T-helper 1 cell treated with Interleukin-12 subunit alpha and Interleukin-12 subunit beta and Interleukin-4 antibody, amounts not matched to agents 30 μg/mL and 1 μg/mL, for 36 hours (primary cell): ENCODE measurements at regions not wholly inside any gene's neighbourhood (a gene's known extent, or its start where the extent isn't known, plus 50 kb on each side); places are given as distances from the start of the nearest gene placed in this dataset.

Source experiments
- H3K27ac Mint-ChIP-seq: one replicate; pipeline ENCODE4 v1.8.0; 2021; ENCODE audit warnings: mild to moderate bottlenecking, mixed read lengths
- H3K27me3 Mint-ChIP-seq: one replicate; pipeline ENCODE4 v1.8.0; 2021; ENCODE audit warnings: low read depth, mixed read lengths
- H3K36me3 Mint-ChIP-seq: one replicate; pipeline ENCODE4 v1.8.0; 2021; ENCODE audit warnings: low read depth, mixed read lengths
- H3K4me1 Mint-ChIP-seq: one replicate; pipeline ENCODE4 v1.8.0; 2021; ENCODE audit warnings: low read depth, mixed read lengths
- H3K4me3 Mint-ChIP-seq: one replicate; pipeline ENCODE4 v1.8.0; 2021; ENCODE audit warnings: mild to moderate bottlenecking, moderate library complexity, mixed read lengths
- H3K9me3 Mint-ChIP-seq: one replicate; pipeline ENCODE4 v1.8.0; 2021; ENCODE audit warnings: mixed read lengths

DNA sequence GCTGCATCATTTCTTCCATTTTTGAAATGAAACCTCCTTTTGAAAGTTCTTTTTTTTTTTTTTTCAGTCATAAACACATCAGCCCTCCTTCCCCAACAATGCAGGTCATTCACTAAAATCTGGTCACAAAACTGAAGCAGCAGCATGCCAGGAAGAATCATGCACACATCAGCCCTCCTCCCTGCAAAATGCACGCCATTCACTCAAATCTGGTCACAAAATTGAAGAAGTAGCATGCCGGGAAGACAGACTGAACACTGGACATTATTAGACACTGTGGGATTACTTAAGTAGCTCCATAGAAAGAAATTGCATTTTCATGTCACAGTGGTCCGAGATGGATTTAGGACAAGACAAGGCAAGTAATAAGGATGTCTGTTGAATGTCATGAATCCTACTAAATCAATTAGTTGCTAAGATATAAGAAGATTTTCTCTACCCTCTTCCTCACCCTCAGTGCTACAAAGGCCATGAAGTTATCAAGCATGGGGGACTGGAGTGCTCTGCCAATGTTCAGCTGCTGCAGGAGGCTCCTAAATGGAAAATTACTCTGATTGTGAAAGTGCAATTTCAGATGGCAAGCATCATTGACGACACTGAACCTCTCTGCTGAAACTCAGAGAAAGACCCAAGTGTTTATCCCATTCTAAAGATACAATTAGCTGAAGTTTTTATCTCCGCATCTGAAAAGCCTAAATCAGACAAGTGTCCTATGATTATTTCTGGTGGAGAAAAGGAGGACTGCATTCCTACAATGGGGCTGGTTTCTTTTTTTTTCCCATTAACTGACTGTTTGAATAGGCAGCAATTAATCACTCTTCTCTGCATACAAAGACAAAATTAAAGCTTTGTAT, 913.2 kb downstream of the DIAPH3 start:
- no peak overlapping the region for H3K27ac Mint-ChIP-seq
- no peaks in the 10 kb centered on the region for H3K4me1 Mint-ChIP-seq
- no peaks in the 10 kb centered on the region for H3K36me3 Mint-ChIP-seq
- H3K9me3 Mint-ChIP-seq: no peaks in the 10 kb centered on the region
- no peak overlapping the region for H3K4me3 Mint-ChIP-seq
- H3K27me3 Mint-ChIP-seq: no peaks in the 10 kb centered on the region

DNA sequence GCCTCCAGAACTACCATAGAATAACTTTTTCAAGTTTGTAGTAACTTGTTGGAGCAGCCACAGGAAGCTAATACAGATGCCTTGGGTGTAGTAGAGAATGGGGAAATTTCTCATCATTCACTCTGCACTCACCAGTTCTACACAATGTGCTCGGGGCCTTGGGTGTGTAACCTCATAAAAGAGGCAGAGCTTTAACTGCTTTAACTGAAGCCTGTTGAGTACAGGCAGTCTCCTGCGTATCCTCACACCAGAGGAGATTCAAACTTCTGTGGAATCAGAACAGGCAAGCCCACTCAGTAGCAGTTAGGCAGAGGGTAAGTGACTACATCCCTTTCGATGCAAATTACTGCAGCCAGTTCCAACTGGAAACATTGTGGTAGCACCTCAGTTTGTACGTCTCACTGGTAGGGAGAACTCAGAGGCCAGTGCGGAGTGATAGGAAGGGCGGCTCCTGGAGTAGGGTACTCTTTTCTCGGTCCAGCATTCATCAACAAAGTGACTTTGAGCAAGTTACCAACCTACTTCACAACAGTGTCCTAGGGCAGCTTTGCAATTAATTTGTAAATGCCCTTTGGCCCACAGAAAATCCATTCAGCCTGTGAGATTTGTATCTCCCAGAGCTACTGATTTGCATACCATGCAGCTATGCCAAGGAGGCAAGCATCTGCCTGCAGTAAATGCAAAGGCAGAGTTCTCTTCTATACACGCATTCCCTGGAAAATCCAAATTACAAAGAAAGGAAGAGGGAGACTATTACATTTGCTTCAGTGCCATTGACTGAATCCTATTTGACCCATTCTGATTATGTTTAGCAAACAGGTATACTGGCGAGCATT, 904.3 kb downstream of the DIAPH3 start:
- Mint-ChIP-seq H3K36me3 (no peaks in the 10 kb centered on the region), H3K27me3 (no peaks in the 10 kb centered on the region), H3K4me1 (no peaks in the 10 kb centered on the region), H3K27ac (no peak overlapping the region), H3K9me3 (no peaks in the 10 kb centered on the region), H3K4me3 (no peak overlapping the region)

DNA sequence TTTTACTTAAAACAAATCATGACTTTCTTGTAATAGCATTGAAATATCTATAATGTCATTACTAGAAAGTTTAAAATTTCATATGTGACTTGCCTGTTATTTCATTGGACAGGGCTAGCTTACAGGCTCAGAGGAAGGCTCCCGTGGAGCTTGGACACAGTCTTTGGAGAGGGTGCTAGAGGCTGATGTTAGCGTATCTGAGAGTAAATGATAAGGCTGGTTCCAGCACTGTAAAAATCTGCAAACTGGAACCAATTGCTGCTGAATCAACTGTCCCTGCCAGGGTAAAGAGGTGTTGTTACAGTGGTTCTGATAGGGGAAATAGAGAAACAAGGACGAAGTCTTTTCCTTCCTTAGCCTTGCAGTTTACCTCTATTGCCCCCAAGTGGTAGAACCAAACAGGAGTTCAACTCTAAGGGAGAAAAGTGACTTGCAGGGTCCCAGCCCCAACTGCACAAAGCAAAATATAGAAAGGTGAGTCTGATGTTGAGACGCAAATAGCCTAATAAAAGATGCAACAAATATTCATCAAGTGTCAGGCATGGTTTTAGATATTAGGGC, 901.7 kb downstream of the DIAPH3 start:
- Mint-ChIP-seq H3K27me3 (no peaks in the 10 kb centered on the region), H3K36me3 (no peaks in the 10 kb centered on the region), H3K4me1 (no peaks in the 10 kb centered on the region), H3K9me3 (no peaks in the 10 kb centered on the region), H3K4me3 (no peak overlapping the region), H3K27ac (no peak overlapping the region)

DNA sequence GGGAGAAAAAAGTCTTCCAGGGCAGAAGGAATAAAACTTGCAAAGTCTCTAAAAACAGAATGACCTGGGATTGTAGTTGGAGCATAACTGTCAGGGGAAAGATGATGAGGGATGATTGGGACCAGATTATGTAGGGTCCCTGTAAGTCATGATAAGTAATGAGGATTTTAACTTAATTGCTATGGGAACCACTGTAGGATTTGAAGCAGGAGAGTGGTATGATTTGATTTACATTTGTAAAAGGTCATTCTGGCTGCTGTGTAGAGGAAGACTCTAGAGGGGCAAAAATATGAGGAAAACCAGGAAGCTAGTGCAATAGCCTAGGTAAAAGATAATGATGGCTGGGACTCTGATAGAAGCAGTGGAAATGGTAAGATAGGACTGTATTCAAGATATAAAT, 900.2 kb downstream of the DIAPH3 start:
- H3K27me3 Mint-ChIP-seq: no peaks in the 10 kb centered on the region
- H3K4me3 Mint-ChIP-seq: no peak overlapping the region
- H3K27ac Mint-ChIP-seq: no peak overlapping the region
- no peaks in the 10 kb centered on the region for H3K4me1 Mint-ChIP-seq
- H3K9me3 Mint-ChIP-seq: no peaks in the 10 kb centered on the region
- no peaks in the 10 kb centered on the region for H3K36me3 Mint-ChIP-seq

DNA sequence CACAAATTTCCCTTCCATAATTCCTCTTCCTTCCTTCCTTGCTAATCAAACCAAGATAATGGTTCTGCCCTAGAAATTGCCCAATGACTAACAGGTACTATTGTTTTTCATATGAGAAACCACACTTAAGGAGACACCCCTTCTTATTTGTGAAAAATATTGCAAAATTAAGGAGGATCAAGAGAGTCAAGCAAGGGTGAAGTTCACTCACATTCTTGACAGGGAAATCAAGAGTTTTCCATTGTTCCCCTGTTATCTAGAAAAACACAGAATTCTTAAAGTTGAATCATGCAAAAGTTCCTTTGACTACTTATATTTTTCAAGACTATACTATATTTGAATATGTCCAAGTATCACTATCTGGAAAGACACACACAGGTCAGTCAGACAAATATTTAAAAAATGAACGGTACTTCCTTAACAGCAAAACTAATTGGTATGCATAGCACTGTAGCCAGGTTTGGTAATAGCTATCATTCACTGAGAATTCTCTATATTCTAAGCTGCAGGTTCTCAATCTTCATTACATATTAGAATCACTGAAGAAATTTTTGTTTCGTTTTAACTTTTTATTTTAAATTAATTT, 897.2 kb downstream of the DIAPH3 start:
- H3K4me3 Mint-ChIP-seq: no peak overlapping the region
- no peaks in the 10 kb centered on the region for H3K27me3 Mint-ChIP-seq
- H3K36me3 Mint-ChIP-seq: no peaks in the 10 kb centered on the region
- no peaks in the 10 kb centered on the region for H3K9me3 Mint-ChIP-seq
- no peak overlapping the region for H3K27ac Mint-ChIP-seq
- no peaks in the 10 kb centered on the region for H3K4me1 Mint-ChIP-seq

DNA sequence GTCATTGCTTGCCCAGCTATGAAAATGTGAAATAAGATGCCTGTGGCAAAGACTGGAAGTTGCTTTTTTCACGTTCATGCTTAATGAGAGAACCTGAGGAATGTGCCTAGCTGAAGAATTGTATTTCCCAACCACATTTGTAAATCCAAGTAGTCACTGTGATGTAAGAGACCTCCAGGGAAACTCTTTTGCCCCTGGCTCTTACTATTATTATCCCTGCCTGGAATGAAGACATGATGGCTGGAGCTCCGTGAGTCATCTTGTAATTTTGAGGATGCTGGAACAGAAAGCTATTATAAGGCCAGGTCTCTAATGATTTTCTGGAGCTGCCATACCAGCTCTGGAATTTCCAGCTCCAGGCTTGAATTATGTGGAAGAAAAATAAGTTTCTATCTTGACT, 894.3 kb downstream of the DIAPH3 start:
- no peaks in the 10 kb centered on the region for H3K9me3 Mint-ChIP-seq
- H3K4me3 Mint-ChIP-seq: no peak overlapping the region
- H3K4me1 Mint-ChIP-seq: no peaks in the 10 kb centered on the region
- no peak overlapping the region for H3K27ac Mint-ChIP-seq
- H3K36me3 Mint-ChIP-seq: no peaks in the 10 kb centered on the region
- H3K27me3 Mint-ChIP-seq: no peaks in the 10 kb centered on the region

DNA sequence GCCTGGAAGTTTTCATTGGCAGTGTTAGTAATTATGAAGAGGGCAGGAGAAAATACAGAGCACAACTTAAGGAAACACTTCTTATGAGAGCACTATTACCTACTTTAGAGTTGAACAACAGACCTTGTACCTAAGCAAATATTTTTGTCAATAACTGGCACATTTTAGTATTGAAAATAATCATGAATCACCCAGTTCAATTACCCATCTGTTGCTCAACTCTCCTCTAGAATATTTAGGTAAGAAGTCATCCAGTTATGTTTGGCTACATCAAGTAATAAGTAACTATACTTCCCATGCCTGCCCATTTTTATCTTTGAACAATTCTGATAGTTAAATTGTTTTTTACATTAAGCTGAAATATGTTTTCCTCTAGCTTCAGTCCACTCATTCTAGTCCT, 893.4 kb downstream of the DIAPH3 start:
- Mint-ChIP-seq H3K27ac (no peak overlapping the region), H3K36me3 (no peaks in the 10 kb centered on the region), H3K9me3 (no peaks in the 10 kb centered on the region), H3K4me1 (no peaks in the 10 kb centered on the region), H3K27me3 (no peaks in the 10 kb centered on the region), H3K4me3 (no peak overlapping the region)

DNA sequence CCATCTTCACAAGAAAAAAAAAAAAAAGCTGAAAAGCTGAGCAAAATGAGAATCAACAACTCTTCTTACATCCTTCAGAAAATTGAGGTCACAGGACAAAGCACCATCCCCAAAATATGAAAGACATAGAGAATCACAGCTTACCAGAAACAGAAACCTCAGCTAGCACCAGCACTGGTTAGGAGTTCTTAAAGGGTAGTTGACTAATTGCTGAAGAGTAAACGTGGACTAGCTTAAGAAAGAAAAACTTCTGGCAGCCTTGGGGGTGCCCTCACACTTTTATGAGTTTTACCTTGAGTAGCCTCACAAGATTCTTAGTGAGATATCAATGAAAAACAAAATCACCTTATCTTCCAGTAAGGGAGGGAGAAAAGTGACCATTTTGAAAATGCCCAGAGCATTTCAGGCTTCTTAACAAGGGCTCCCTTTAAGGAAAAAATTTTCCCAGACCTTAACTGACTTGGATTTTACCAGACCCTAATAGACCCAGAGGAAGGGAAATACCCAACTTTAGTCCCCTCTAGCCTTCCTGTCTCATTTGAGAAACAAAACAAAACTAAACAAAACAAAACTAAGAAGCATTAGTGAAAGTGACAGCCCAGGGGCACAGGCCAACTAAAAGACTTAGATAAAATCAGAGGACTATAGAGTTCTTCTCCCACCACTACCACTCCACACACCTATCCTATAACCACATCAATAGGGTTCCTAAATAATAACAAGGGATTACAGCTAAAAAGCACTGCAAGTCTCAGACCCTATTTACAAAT, 888.6 kb downstream of the DIAPH3 start:
- Mint-ChIP-seq H3K9me3 (no peaks in the 10 kb centered on the region), H3K27ac (no peak overlapping the region), H3K4me1 (no peaks in the 10 kb centered on the region), H3K27me3 (no peaks in the 10 kb centered on the region), H3K36me3 (no peaks in the 10 kb centered on the region), H3K4me3 (no peak overlapping the region)

DNA sequence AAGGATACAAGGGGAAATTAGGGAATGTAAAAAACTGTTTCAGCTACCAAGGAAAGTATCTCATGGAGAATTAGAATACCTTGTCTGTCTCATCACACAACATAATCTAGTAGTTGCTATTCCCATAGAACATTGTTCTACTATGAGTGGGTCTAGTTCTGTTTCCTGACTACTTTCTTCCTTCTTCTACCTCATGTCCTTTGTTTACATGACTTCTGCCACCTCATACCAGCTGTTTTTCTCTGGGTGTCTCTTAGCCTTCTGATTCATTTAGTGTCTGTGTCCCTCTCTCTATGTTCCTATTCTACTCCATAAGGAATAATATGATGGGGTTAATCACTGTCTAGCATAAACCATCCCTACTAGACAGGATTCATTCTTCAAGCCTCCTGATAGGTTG, 887.3 kb downstream of the DIAPH3 start:
- Mint-ChIP-seq H3K4me3 (no peak overlapping the region), H3K27me3 (no peaks in the 10 kb centered on the region), H3K27ac (no peak overlapping the region), H3K9me3 (no peaks in the 10 kb centered on the region), H3K36me3 (no peaks in the 10 kb centered on the region), H3K4me1 (no peaks in the 10 kb centered on the region)

DNA sequence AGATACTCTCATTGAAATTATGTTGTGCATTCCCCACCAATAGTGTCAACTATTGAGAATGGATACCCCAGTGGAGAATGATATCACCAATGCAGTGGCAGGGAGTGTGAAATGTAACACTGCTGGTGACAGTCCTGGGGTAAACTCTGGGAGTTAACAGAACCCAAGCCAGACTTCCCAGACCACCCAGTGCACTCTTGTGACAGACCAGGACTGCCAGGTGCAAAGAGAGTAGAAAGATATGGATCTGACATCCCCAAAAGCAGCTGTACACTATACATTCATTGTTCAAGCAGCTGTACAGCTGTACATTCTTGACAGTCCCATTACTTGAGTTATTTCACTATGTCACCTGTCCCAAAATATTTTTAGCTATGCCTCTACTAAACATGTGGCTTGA, 886.6 kb downstream of the DIAPH3 start:
- Mint-ChIP-seq H3K9me3 (no peaks in the 10 kb centered on the region), H3K4me3 (no peak overlapping the region), H3K36me3 (no peaks in the 10 kb centered on the region), H3K4me1 (no peaks in the 10 kb centered on the region), H3K27me3 (no peaks in the 10 kb centered on the region), H3K27ac (no peak overlapping the region)

DNA sequence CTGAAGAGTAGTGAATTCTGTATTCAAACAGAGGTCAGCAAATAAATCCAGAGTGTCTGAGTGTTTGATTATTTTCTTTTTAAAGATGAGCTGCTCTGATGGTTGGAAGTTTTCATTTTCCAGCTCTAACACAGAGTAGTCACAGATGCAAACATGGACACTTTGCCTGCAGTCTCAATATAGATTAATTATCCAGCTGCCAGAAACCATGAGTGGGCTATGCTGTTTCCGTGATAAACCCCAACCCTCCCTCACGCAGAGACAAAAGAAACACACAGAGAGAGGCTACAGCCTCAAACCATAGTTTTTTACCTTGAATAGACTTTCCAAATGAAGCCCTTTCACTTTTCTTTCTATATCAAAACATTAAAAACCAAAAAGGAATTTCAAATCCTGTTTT, 884.7 kb downstream of the DIAPH3 start:
- H3K27me3 Mint-ChIP-seq: no peaks in the 10 kb centered on the region
- H3K27ac Mint-ChIP-seq: no peak overlapping the region
- H3K4me3 Mint-ChIP-seq: no peak overlapping the region
- no peaks in the 10 kb centered on the region for H3K36me3 Mint-ChIP-seq
- no peaks in the 10 kb centered on the region for H3K9me3 Mint-ChIP-seq
- no peaks in the 10 kb centered on the region for H3K4me1 Mint-ChIP-seq

DNA sequence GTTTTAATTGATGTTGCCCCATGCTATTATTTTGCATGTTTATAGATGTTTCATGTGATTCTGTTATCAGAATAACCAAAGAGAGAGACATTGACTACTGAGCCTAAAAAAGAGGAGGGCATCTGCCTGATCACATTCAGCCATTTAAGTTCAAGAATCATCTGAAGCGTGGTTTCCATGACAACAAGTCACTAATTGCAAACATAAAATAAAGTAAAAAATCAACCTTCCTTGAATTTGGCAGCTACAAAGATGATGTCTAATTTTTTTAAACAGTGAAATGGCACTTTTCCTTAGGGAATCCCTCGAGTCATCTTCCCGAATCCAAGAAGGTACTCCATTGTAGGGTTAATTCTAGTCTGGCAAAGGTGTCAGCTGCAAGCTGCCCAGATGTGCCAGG, 884.2 kb downstream of the DIAPH3 start:
- no peaks in the 10 kb centered on the region for H3K36me3 Mint-ChIP-seq
- H3K9me3 Mint-ChIP-seq: no peaks in the 10 kb centered on the region
- no peak overlapping the region for H3K27ac Mint-ChIP-seq
- H3K4me1 Mint-ChIP-seq: no peaks in the 10 kb centered on the region
- no peaks in the 10 kb centered on the region for H3K27me3 Mint-ChIP-seq
- H3K4me3 Mint-ChIP-seq: no peak overlapping the region

DNA sequence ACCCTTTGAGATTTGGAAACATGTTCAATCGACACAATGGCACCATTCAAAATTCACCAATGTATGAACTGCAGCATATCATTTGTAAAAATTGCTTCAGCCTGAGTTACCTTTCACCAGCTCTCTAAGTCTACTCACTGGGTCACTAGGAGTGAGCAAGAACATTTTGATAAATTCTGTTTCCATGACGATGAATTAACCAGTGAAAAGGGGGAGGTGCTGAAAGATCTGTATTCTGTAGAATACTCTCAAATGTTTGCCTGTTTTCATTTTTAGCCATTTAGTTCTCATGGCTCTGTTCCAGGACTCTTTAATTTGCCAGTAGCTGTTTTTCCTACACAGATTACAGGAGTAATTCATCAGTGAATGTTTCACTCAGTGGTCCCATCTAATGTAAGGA, 883.4 kb downstream of the DIAPH3 start:
- Mint-ChIP-seq H3K4me3 (no peak overlapping the region), H3K4me1 (no peaks in the 10 kb centered on the region), H3K27ac (no peak overlapping the region), H3K36me3 (no peaks in the 10 kb centered on the region), H3K27me3 (no peaks in the 10 kb centered on the region), H3K9me3 (no peaks in the 10 kb centered on the region)

DNA sequence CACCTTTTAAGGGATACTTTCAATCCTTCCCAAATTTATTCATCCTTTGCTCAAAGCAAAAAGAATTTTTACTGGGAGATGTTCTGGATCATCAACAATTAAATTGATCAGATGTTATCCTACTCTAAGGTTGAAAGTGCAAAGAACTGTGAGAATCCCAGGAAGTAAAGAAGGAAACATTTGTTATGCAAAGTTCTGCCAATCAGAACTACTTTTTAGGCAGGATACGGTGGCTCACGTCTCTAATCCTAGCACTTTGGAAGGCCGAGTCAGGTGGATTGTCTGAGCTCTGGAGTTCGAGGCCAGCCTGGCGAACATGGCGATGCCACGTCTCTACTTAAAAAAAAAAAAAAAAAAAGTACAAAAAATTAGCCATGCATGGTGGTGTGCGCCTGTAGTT, 882.3 kb downstream of the DIAPH3 start:
- H3K27me3 Mint-ChIP-seq: no peaks in the 10 kb centered on the region

More for the DNA sequence above, 882.3 kb downstream of the DIAPH3 start:
- no peaks in the 10 kb centered on the region for H3K4me1 Mint-ChIP-seq
- H3K36me3 Mint-ChIP-seq: no peaks in the 10 kb centered on the region
- H3K9me3 Mint-ChIP-seq: no peaks in the 10 kb centered on the region
- H3K27ac Mint-ChIP-seq: no peak overlapping the region
- no peak overlapping the region for H3K4me3 Mint-ChIP-seq
